HG03060 (cell line): ENCODE measurements at regions not wholly inside any gene's neighbourhood (a gene's known extent, or its start where the extent isn't known, plus 50 kb on each side); places are given as distances from the start of the nearest gene placed in this dataset.
A peak's percentile ranks its signal among the peaks of the same experiment; 100 is the strongest.

ENCODE experiments used
- ATAC-seq: cut with Tn5 transposase; IDR thresholded peaks from one replicate; pipeline ENCODE4 v1.9.1; 2021; ENCODE audit warnings: low read depth, moderate number of reproducible peaks; ENCODE audit not compliant: unreplicated experiment

- ATAC-seq, result no peak
Observed at GRCh38 chr1:13878021-13878420, 178.0 kb downstream of the PRDM2 start.

DNA sequence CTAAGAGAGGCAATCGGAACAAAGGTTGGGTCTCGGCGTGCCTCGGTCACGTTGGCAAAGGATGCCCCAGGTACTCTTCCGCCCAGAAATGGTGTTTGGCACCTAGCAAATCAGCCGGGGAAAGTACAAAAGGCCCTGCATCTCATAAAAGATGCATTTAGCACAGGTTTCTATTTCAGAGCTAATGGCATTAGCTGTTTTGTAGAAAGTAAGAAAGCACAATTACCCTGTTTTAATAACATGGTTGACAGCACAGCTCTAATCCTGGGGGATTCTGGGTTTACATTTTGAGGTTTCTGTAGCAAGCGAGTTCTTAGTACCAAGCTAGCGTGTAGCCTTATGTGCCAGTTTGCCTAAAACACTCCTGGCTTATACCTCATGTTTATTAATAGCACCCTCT lies 178.5 kb downstream of the PRDM2 start:
- ATAC-seq, result no peak

DNA sequence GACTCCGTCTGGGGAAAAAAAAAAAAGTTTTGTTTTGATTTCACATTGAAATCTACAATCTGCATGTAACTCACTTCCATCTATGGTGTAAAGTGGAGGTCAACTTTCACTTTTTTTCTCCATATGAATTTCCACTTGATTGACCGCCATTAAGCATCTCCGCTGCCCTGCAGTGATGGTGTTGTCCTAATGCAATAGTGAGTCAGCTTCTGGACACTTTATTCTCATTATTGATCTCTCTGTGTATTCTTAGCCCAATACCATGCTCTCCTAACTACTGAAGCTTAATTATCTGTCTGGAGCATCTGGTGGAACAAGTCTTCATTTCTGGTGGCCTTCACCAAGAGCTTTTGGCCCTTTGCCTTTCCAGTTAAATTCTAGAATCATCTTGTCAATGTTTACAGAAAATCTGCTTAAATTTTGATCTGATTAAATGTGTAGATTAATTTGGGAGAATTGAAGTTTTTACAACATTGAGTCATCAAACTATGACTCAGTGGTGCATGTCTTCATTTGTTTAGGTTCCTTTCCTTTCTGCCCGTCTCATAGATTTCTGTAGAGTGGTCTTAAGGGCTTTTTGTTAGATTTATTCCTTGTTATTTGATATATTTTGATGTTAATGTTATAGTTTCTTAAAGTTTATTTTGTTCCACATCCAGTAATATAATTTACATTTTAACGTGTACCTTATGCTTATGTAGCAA lies 181.5 kb downstream of the PRDM2 start:
- no peak for ATAC-seq

DNA sequence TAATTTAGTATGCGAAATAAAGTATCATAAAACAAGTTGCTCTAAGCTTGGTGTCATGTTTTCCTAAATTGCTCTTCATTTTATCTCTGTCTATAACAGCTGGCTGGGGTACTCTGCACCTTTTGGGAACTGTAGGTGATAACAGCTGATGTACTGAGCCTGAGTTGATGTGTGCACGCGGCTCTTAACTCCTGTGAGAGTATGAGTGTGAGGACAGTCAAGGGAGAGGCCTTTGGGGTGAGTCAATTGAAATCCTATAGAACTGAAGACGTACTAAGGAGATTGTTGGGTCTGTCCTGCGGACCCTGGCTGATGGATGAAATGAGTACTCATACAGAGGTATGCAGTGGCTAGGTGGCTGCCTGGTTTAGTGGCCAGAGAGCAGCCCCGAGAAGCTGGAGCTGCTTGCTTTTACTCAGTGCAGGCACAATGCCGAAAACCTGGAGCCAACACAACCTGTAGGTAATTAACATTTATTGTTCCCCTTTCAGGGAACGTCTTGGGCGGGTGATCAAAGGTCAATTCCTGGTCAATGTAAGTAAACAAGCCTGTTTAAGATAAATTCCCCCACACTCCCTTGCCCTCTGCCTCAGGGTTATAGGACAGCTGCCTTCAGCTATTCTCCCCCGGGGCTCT lies 188.5 kb downstream of the PRDM2 start:
- no peak for ATAC-seq

DNA sequence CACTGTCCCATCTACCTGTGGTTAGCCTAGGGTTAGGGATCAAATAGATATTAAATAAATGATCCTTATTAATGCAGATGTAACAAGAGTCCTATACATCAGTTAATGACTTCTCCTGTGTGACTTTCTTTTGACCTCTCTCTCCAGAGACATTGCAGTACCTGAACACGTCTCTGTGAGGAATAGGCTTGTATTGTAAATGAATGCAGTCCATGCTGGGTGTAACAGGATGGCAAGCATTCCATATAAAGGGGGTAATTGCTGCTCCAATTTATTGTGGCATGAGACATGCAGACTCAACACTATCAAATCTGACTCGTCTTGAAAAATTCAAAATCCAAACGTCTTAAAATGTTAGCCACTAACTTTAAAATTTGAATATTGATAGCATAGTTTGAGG lies 189.5 kb downstream of the PRDM2 start:
- ATAC-seq, result no peak

DNA sequence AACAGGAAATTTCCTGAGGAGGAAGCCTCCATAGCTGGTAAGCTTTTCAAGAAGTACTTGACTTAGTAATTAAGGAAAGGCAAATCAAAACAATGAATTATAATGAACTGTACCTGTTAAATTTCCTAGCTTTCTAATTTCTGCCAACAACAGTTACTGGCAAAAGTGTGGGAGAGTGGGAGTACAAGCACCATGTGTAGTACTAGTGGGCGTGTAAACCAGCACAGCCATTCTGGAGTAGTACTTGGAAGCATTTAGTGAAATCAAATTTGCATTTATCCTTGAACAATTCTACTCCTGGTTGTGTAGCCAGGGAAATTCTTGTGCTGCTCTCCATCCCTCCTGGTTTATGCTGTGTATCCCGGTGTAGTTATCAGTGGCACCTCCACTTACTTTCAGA lies 190.8 kb downstream of the PRDM2 start:
- no peak for ATAC-seq

DNA sequence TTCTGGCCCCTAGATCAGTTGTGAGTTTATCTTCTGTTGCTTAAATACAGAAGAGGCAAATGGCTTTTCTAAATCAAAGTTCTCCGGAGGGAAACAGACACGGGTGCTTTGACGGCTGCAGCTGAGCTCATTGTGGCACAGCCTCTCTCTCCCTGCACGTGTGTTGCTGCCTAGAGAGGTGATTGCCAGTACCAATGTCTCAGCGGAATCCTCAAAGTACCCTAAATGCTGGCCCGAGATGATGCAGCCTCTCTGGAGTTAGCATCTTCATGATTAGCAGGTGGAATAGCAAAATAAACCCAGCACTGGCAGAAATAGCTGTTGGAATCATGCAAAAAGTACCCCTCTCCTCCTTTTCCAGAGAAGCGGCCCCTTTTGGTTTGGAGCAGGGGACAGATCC lies 192.2 kb downstream of the PRDM2 start:
- no peak for ATAC-seq

DNA sequence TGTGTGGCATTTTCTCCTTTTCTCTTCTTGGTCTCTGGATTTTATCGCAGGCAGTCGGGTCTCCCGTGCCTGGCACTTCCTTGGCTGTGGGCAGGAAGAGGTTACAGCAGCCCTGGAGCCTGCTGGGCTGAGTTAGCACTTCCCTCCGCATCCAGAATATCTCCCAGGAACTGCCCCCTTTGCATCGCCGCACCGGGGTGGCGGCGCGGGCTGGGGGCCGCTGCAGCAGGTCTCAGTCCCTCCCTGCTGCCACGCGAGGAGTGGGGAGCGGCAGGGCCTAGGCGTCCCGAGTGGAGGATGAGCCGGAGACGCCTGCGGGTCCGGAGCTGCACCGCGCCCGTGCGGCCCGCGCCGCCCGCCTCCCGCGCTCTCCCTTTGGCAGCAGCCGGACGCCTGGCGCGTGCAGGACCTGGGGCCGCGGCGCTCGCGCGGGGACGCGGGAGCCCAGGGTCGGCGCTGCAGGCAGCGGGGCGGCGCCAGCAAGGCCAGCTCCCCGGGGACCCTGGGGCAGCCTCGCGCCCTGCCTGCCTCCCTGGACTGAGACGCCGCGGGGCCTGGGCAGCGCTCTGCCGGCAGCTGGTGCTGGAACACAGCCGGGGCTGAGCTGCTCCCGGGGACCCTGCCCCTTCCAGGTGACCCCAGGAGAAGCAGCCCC lies 192.8 kb downstream of the PRDM2 start:
- ATAC-seq, result no peak

- no peak for ATAC-seq
Observed at GRCh38 chr1:13893409-13893821, 193.4 kb downstream of the PRDM2 start.

GRCh38 chr1:13896932-13897331 lies 196.9 kb downstream of the PRDM2 start:
- no peak for ATAC-seq

DNA sequence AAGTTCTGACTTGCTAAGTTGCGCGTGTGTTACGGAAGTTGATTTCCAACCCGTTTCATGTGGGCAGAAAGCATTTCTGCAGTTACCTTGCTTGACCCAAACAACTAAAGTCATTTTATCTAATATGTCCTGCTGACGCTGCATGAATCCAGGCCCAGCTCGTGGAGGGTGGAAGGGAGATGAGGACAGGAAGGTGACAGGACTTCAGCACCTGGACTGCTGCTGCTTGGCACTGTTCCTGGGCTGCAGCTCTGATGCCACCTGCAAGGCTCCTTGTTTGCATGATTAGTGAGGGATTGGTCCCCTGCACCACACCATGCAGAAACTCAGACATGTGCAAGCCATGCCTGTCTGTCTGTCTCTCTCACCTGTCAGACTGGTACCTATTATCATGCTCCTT lies 198.4 kb downstream of the PRDM2 start:
- no peak for ATAC-seq

DNA sequence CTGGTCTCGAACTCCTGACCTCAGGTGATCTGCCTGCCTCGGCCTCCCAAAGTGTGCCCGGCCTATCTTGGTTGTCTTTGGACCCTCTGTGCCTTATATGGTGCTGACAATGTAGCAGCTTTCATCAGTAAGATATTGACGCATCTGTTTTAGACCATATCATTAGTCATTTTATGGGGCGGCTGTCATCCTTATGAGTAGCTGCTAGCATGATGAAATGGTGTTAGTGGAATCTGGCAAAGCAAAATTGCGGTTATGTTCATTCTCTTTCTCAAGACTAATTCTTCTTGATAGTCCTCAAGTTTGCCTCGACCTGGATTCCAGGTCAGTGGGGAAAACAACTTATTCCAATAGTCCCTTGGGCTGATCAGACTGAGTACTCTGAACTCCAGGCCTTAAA lies 199.9 kb downstream of the PRDM2 start:
- ATAC-seq, result no peak

GRCh38 chr1:13900583-13900982 lies 200.6 kb downstream of the PRDM2 start:
- ATAC-seq, result no peak

DNA sequence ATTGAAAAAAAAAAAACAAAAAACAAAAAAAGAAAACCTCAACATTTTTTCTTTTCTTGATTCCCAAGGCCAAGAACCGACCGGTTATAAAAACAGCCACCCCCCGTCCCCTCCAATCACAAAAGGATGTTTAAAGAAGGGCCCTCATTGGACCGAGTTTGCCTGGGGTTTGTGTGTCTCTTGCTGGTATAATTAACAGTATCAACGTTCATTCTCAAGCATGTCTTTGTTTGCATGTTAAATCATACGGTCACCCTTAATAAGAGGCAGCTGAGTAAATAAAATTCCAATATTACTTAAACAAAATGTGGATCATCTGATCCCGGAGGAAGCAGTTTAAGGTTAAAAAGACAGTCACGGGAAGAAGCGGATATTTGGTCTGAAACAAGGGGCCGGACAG lies 201.1 kb downstream of the PRDM2 start:
- no peak for ATAC-seq

GRCh38 chr1:13901597-13901996 lies 201.6 kb downstream of the PRDM2 start:
- ATAC-seq, result no peak

GRCh38 chr1:13908128-13908527 lies 208.1 kb downstream of the PRDM2 start:
- ATAC-seq, result peak; percentile 67

GRCh38 chr1:13911697-13912619 lies 212.0 kb downstream of the PRDM2 start:
- no peak for ATAC-seq

GRCh38 chr1:13913396-13913795 lies 213.4 kb downstream of the PRDM2 start:
- ATAC-seq, result no peak

DNA sequence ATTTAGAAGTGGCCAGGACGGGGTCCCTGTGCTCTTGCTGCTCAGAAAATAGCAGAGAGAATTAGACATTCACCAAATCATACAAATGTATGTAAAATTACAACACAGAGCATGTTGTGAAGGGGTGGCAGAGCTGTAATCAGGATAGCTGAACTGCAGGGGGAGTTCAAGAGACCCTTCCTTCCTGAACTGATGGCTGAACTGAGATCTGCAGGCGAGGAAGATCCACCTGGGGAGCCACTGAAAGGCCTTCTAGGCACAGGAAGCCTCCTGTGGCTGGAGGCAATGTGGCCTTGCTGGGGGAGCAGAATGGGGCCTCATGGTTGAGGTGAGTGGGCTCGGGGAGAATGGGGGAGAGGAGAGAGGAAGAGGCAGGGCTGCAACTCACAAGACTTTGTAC lies 216.5 kb downstream of the PRDM2 start:
- ATAC-seq, result no peak

GRCh38 chr1:13917607-13918006 lies 217.6 kb downstream of the PRDM2 start:
- no peak for ATAC-seq

GRCh38 chr1:13918862-13919261 lies 218.9 kb downstream of the PRDM2 start:
- no peak for ATAC-seq
